HCT116 (cell line): ENCODE measurements at regions not wholly inside any gene's neighbourhood (a gene's known extent, or its start where the extent isn't known, plus 50 kb on each side); places are given as distances from the start of the nearest gene placed in this dataset.

Source experiments
- ATAC-seq: fragments of 200-7000 bp; cut with Tn5 transposase; 2 replicates; pipeline ENCODE4 v1.9.1; 2020; ENCODE audit warnings: mild to moderate bottlenecking, moderate library complexity
- BruUV-seq: library from RNA; stranded (reverse); fragments of 400-500 nt; replicated peaks from 2 replicates; lab custom pipeline; 2021; lab: Mats Ljungman, UMichigan
- CTCF ChIA-PET: fragments of 300-600 bp; sonication (Branson Sonifier 250); formaldehyde crosslinking; loops from one replicate; lab custom pipeline; 2021; ENCODE audit warnings: antibody characterized with exemption; lab: Charles Lee
- POLR2A ChIA-PET: fragments of 300-600, 350-600 bp; sonication (Branson Sonifier 250); formaldehyde crosslinking; loops from one replicate; lab custom pipeline; 2021; ENCODE audit warnings: antibody characterized with exemption; lab: Charles Lee
- RAD21 ChIA-PET, 2 experiments: fragments of 300-600 bp; sonication (Branson Sonifier 250); formaldehyde crosslinking; loops; one replicate each; lab custom pipeline; 2023; ENCODE audit warnings: low total read pairs in 2 of 2; ENCODE audit not compliant: uncharacterized antibody in 2 of 2, unreplicated experiment in 2 of 2, low non-redundant PET in 1 of 2; lab: Charles Lee
- DNase-seq: peaks from one replicate; pipeline ENCODE4 v3.0.0-alpha.2; 2010; ENCODE audit warnings: low read depth, low spot score
- H2AFZ ChIP-seq: fragments of 200-600 bp; shearing (Covaris generic), sonication (generic); 2 replicates; pipeline ENCODE4 v1.6.1; 2017; ENCODE audit warnings: low read depth, mixed run types, mixed read lengths, antibody characterized with exemption, low read length; ENCODE audit not compliant: poor library complexity, severe bottlenecking
- H3K27ac ChIP-seq: 2 replicates; pipeline ENCODE4 v1.5.1; 2012; ENCODE audit warnings: low read depth, low read length
- H3K27me3 ChIP-seq: fragments of 200-600 bp; sonication (generic); 2 replicates; pipeline ENCODE4 v1.6.1; 2016; ENCODE audit warnings: mixed run types, low read length, mixed read lengths; ENCODE audit not compliant: insufficient read depth
- H3K36me3 ChIP-seq, 2 experiments: fragments of 200-500 bp in 1 of 2; fragments of 200-600 bp in 1 of 2; sonication (Bioruptor generic) in 1 of 2; sonication (generic) in 1 of 2; 2 replicates each; pipeline versions ENCODE4 v1.5.1 to v1.6.1; 2014 to 2016; ENCODE audit warnings: low read length in 2 of 2, inconsistent platforms in 1 of 2, mixed read lengths in 1 of 2, mixed run types in 1 of 2; ENCODE audit not compliant: insufficient read depth in 2 of 2, control insufficient read depth in 1 of 2
- H3K4me1 ChIP-seq, 2 experiments: fragments of 200-600 bp in 1 of 2; sonication (generic) in 1 of 2; 2 replicates each; pipeline versions ENCODE4 v1.5.1 to v1.6.1; 2012 to 2017; ENCODE audit warnings: low read length in 2 of 2, inconsistent platforms in 1 of 2, mild to moderate bottlenecking in 1 of 2, mixed read lengths in 1 of 2, mixed run types in 1 of 2, moderate library complexity in 1 of 2; ENCODE audit not compliant: insufficient read depth in 2 of 2, control insufficient read depth in 1 of 2
- H3K4me2 ChIP-seq: fragments of 200-600 bp; sonication (generic); 2 replicates; pipeline ENCODE4 v1.6.1; 2017; ENCODE audit warnings: mixed run types, low read length, mixed read lengths
- H3K4me3 ChIP-seq, 2 experiments: fragments of 200-600 bp in 1 of 2; sonication (generic) in 1 of 2; replicated peaks in 1 of 2; 2 replicates each; pipeline ENCODE4 v1.5.1; 2011 to 2016; ENCODE audit warnings: low read length in 2 of 2, control low read depth in 1 of 2, low read depth in 1 of 2, mild to moderate bottlenecking in 1 of 2, mixed read lengths in 1 of 2, mixed run types in 1 of 2
- H3K79me2 ChIP-seq: fragments of 200-600 bp; sonication (generic); 2 replicates; pipeline ENCODE4 v1.6.1; 2017; ENCODE audit warnings: mild to moderate bottlenecking, mixed run types, low read length, moderate library complexity, mixed read lengths; ENCODE audit not compliant: insufficient read depth
- H3K9ac ChIP-seq: fragments of 200-600 bp; sonication (generic); 2 replicates; pipeline ENCODE4 v1.6.1; 2016; ENCODE audit warnings: low read length, mixed read lengths
- H3K9me2 ChIP-seq: fragments of 200-600 bp; sonication (generic), shearing (Covaris generic); 2 replicates; pipeline ENCODE4 v1.6.1; 2017; ENCODE audit warnings: mixed run types, mild to moderate bottlenecking, moderate library complexity; ENCODE audit not compliant: insufficient read depth
- H3K9me3 ChIP-seq, 2 experiments: fragments of 200-500 bp in 1 of 2; fragments of 200-600 bp in 1 of 2; sonication (Bioruptor generic) in 1 of 2; sonication (generic) in 1 of 2; 2 replicates each; pipeline ENCODE4 v1.6.1; 2014 to 2017; ENCODE audit warnings: low read length in 2 of 2, mixed read lengths in 2 of 2, inconsistent platforms in 1 of 2, low read depth in 1 of 2, mild to moderate bottlenecking in 1 of 2, mixed run types in 1 of 2, moderate library complexity in 1 of 2; ENCODE audit not compliant: control insufficient read depth in 1 of 2, insufficient read depth in 1 of 2
- H4K20me1 ChIP-seq: fragments of 200-600 bp; sonication (generic), shearing (Covaris generic); 2 replicates; pipeline ENCODE4 v1.6.1; 2017; ENCODE audit warnings: mixed run types, mild to moderate bottlenecking, moderate library complexity; ENCODE audit not compliant: insufficient read depth
- ATF3 ChIP-seq: IDR thresholded peaks from 2 replicates; pipeline ENCODE4 v1.6.1; 2012
- CEBPB ChIP-seq: IDR thresholded peaks from 2 replicates; pipeline ENCODE4 v1.6.1; 2012; ENCODE audit warnings: low read depth
- CTCF ChIP-seq, 3 experiments: fragments of 200-600 bp in 1 of 3; sonication (generic) in 1 of 3; IDR thresholded peaks in 2 of 3; conservative IDR thresholded peaks in 1 of 3; 2 replicates each; pipeline ENCODE4 v1.5.1; 2012 to 2017; ENCODE audit warnings: low read depth in 2 of 3, low read length in 2 of 3, antibody characterized with exemption in 1 of 3, borderline replicate concordance in 1 of 3, control low read depth in 1 of 3, mild to moderate bottlenecking in 1 of 3, mixed read lengths in 1 of 3, mixed run types in 1 of 3, moderate library complexity in 1 of 3; ENCODE audit not compliant: insufficient read depth in 1 of 3
- EGR1 ChIP-seq: IDR thresholded peaks from 2 replicates; pipeline ENCODE4 v1.6.1; 2012; ENCODE audit warnings: low read depth
- ELF1 ChIP-seq: IDR thresholded peaks from 2 replicates; pipeline ENCODE4 v1.6.1; 2012; ENCODE audit warnings: low read depth, borderline replicate concordance
- EZH2 ChIP-seq: fragments of 200-600 bp; sonication (generic); IDR thresholded peaks from 2 replicates; pipeline ENCODE4 v1.6.1; 2017; ENCODE audit warnings: antibody characterized with exemption, mixed run types
- EZH2phosphoT487 ChIP-seq: fragments of 200-600 bp; IDR thresholded peaks from 2 replicates; pipeline ENCODE4 v1.6.1; 2018; ENCODE audit warnings: antibody characterized with exemption, borderline replicate concordance
- FOSL1 ChIP-seq: IDR thresholded peaks from 2 replicates; pipeline ENCODE4 v1.6.1; 2012; ENCODE audit warnings: low read depth
- MAX ChIP-seq: IDR thresholded peaks from 2 replicates; pipeline ENCODE4 v1.6.1; 2012
- POLR2A ChIP-seq: IDR thresholded peaks from 2 replicates; pipeline ENCODE4 v1.7.0; 2011; ENCODE audit warnings: borderline replicate concordance; ENCODE audit not compliant: insufficient read depth, insufficient read length; ENCODE audit errors: extremely low read depth
- POLR2AphosphoS5 ChIP-seq: IDR thresholded peaks from 2 replicates; pipeline ENCODE4 v1.6.1; 2011; ENCODE audit warnings: mild to moderate bottlenecking, low read depth, low read length, moderate library complexity
- RAD21 ChIP-seq: IDR thresholded peaks from 2 replicates; pipeline ENCODE4 v1.6.1; 2012; ENCODE audit warnings: low read depth, mild to moderate bottlenecking
- REST ChIP-seq: IDR thresholded peaks from 2 replicates; pipeline ENCODE4 v1.6.1; 2012; ENCODE audit warnings: low read depth
- SIN3A ChIP-seq: IDR thresholded peaks from 2 replicates; pipeline ENCODE4 v1.6.1; 2012; ENCODE audit warnings: low read depth
- SRF ChIP-seq: IDR thresholded peaks from 2 replicates; pipeline ENCODE4 v1.6.1; 2012; ENCODE audit warnings: low read depth
- TCF7L2 ChIP-seq: IDR thresholded peaks from 2 replicates; pipeline ENCODE4 v1.7.0; 2011; ENCODE audit warnings: borderline replicate concordance, inconsistent platforms; ENCODE audit not compliant: insufficient read depth, insufficient read length; ENCODE audit errors: extremely low read depth
- YY1 ChIP-seq: IDR thresholded peaks from 2 replicates; pipeline ENCODE4 v1.6.1; 2011; ENCODE audit warnings: low read length, low read depth, moderate library complexity, mild to moderate bottlenecking; ENCODE audit not compliant: insufficient replicate concordance; ENCODE audit errors: extremely low read depth
- ZBTB33 ChIP-seq: IDR thresholded peaks from 2 replicates; pipeline ENCODE4 v1.6.1; 2011; ENCODE audit warnings: mild to moderate bottlenecking, low read length, moderate library complexity; ENCODE audit not compliant: insufficient replicate concordance; ENCODE audit errors: extremely low read depth
- ZFX ChIP-seq: fragments of 450-650 bp; IDR thresholded peaks from 2 replicates; pipeline ENCODE4 v1.6.1; 2017
- ZNF274 ChIP-seq: fragments of 200-500 bp; sonication (Bioruptor generic); IDR thresholded peaks from 2 replicates; pipeline ENCODE4 v1.6.1; 2014; ENCODE audit warnings: mild to moderate bottlenecking, low read depth, low read length, inconsistent platforms
- intact Hi-C: fragments of 100-400 bp; cut with micrococcal nuclease; formaldehyde crosslinking; loops from 2 replicates; pipeline ENCODE4 v1.10.0; 2022

- Histone ChIP-seq H3K9me3 (no peaks in the 10 kb centered on the region), H3K4me3 (no peak overlapping the region), H2AFZ (no peak overlapping the region), H3K36me3 (no peaks in the 10 kb centered on the region), H3K4me1 (no peaks in the 10 kb centered on the region), H4K20me1 (no peaks in the 10 kb centered on the region), H3K79me2 (no peaks in the 10 kb centered on the region), H3K27ac (no peak overlapping the region), H3K9me2 (no peaks in the 10 kb centered on the region), H3K27me3 (peaks cover 11% of the 10 kb centered on the region), H3K9ac (no peak overlapping the region), H3K4me2 (no peak overlapping the region)
- no TSS peak for BruUV-seq
- RAD21 ChIA-PET, result no interaction called here
- ATAC-seq (no peak), DNase-seq (no peak)
- no peak for TF ChIP-seq FOSL1
- TF ChIP-seq SIN3A, result no peak
- TF ChIP-seq EGR1, result no peak
- no peak for TF ChIP-seq CEBPB
- TF ChIP-seq EZH2phosphoT487, result no peak
- no peak for TF ChIP-seq ELF1
- TF ChIP-seq MAX, result no peak
- TF ChIP-seq TCF7L2, result no peak
- no peak for TF ChIP-seq YY1
- TF ChIP-seq POLR2AphosphoS5, result no peak
- no peak for TF ChIP-seq ZFX
- no peak for TF ChIP-seq POLR2A
- no peak for TF ChIP-seq EZH2
- TF ChIP-seq RAD21, result no peak
- no peak for TF ChIP-seq REST
- no peak for TF ChIP-seq ZBTB33
- TF ChIP-seq ZNF274, result no peak
- no peak for TF ChIP-seq CTCF (IDR thresholded peaks at IDR 0.05 in 2 of 3, conservative IDR thresholded peaks at IDR 0.05 in 1 of 3; ENCODE audit: borderline replicate concordance in 1 of 3, insufficient read depth in 1 of 3, low read depth in 2 of 3, low read length in 2 of 3)
- no peak for TF ChIP-seq ATF3
- TF ChIP-seq SRF, result no peak
- intact Hi-C loops, result no loop called here
- POLR2A ChIA-PET, result no interaction called here
- CTCF ChIA-PET, result no interaction called here
These were observed 589.5 kb upstream of the LCORL start for GRCh38 chr4:18611026-18611425.
